ENCODE measurements at regions not wholly inside any gene's neighbourhood (a gene's known extent, or its start where the extent isn't known, plus 50 kb on each side); places are given as distances from the start of the nearest gene placed in this dataset.

GRCh38 chr10:29816801-29817558 lies 182.2 kb upstream of the SVIL start:
- Histone ChIP-seq H3K9ac (ENCODE audit: low read length) (no peak overlapping the region), H4K20me1 (ENCODE audit: control insufficient read depth, insufficient read depth, low read length, poor library complexity, severe bottlenecking) (no peaks in the 10 kb centered on the region), H3K36me3 (replicated peaks in 1 of 2; ENCODE audit: control extremely low read depth in 1 of 2, control insufficient read depth in 1 of 2, extremely low read depth in 1 of 2, insufficient read depth in 2 of 2, low read length in 1 of 2) (no peaks in the 10 kb centered on the region), H3K27me3 (replicated peaks in 1 of 4; ENCODE audit: control extremely low read depth in 1 of 4, control insufficient read depth in 3 of 4, insufficient read depth in 4 of 4, low read length in 3 of 4) (no peaks in the 10 kb centered on the region), H3K27ac (ENCODE audit: low read length in 2 of 2) (no peak overlapping the region), H3K9me3 (ENCODE audit: control extremely low read depth in 1 of 3, control insufficient read depth in 2 of 3, insufficient read depth in 1 of 3, low read length in 2 of 3) (peaks cover 0 to 7% (median 0%) of the 10 kb centered on the region in 3 donors), H2AFZ (ENCODE audit: insufficient read depth, low read depth, low read length, poor library complexity, severe bottlenecking) (no peak overlapping the region), H3K79me2 (ENCODE audit: control insufficient read depth, insufficient read depth, low read length) (no peaks in the 10 kb centered on the region), H3K4me2 (replicated peaks; ENCODE audit: low read depth, low read length, poor library complexity, severe bottlenecking) (no peak overlapping the region), H3K4me1 (ENCODE audit: control insufficient read depth in 2 of 2, insufficient read depth in 2 of 2, low read length in 2 of 2) (no peaks in the 10 kb centered on the region), H3K4me3 (ENCODE audit: control extremely low read depth in 1 of 5, extremely low read depth in 1 of 5, insufficient read depth in 1 of 5, low read depth in 2 of 5, low read length in 4 of 5) (no peak overlapping the region)
- TF ChIP-seq, protein P1, sequence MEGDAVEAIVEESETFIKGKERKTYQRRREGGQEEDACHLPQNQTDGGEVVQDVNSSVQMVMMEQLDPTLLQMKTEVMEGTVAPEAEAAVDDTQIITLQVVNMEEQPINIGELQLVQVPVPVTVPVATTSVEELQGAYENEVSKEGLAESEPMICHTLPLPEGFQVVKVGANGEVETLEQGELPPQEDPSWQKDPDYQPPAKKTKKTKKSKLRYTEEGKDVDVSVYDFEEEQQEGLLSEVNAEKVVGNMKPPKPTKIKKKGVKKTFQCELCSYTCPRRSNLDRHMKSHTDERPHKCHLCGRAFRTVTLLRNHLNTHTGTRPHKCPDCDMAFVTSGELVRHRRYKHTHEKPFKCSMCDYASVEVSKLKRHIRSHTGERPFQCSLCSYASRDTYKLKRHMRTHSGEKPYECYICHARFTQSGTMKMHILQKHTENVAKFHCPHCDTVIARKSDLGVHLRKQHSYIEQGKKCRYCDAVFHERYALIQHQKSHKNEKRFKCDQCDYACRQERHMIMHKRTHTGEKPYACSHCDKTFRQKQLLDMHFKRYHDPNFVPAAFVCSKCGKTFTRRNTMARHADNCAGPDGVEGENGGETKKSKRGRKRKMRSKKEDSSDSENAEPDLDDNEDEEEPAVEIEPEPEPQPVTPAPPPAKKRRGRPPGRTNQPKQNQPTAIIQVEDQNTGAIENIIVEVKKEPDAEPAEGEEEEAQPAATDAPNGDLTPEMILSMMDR (IDR thresholded peaks at IDR 0.05): no peak
- TF ChIP-seq EZH2 (IDR thresholded peaks at IDR 0.05; ENCODE audit: borderline replicate concordance, insufficient read depth, low read depth, low read length, poor library complexity, severe bottlenecking): no peak
- no peaks in the 10 kb centered on the region for H3K4me1 Mint-ChIP-seq
- 94% methylated on average over 13 of the region's 14 CpGs for WGBS (ENCODE audit: insufficient coverage)
- no peak for ATAC-seq (ENCODE audit: low read depth)
- no peak for DNase-seq
- no peak overlapping the region for H3K27ac Mint-ChIP-seq
- no peak overlapping the region for H3K4me3 Mint-ChIP-seq
- CTCF ChIA-PET: no interaction called here
- POLR2A ChIA-PET: no interaction called here
- intact Hi-C loops (cut with micrococcal nuclease): no loop called here
- no peaks in the 10 kb centered on the region for H3K27me3 Mint-ChIP-seq
- no peaks in the 10 kb centered on the region for H3K9me3 Mint-ChIP-seq (ENCODE audit: insufficient read depth)

DNA sequence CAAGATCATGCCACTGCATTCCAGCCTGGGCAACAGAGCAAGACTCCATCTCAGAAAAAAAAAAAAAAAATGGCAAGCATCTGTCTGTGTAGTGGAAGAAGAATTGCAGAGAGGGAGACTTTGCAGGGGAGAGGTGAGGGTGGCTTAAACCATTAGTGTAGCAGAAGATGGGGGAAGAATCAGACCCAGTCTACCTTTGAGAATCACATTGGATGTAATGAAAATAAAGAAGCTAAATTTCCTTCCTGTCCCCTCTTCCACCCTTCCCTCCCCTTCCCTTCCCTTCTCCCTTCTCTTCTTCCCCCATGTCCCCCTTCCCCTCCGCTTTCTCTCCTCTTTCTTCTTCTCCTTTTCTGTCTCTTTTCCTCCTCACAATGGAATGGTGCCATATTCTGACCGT lies 180.8 kb upstream of the SVIL start:
- intact Hi-C loops (cut with micrococcal nuclease): no loop called here
- no peaks in the 10 kb centered on the region for H4K20me1 ChIP-seq (ENCODE audit: control insufficient read depth, insufficient read depth, low read length, poor library complexity, severe bottlenecking)
- H3K4me1 ChIP-seq (ENCODE audit: control insufficient read depth in 2 of 2, insufficient read depth in 2 of 2, low read length in 2 of 2): no peaks in the 10 kb centered on the region
- WGBS (ENCODE audit: insufficient coverage): no CpG with 5 or more reads among the region's 2 CpGs
- H3K4me3 Mint-ChIP-seq: no peak overlapping the region
- H3K9me3 Mint-ChIP-seq (ENCODE audit: insufficient read depth): no peaks in the 10 kb centered on the region
- ChIA-PET POLR2A (no interaction called here), CTCF (no interaction called here)
- no peaks in the 10 kb centered on the region for H3K79me2 ChIP-seq (ENCODE audit: control insufficient read depth, insufficient read depth, low read length)
- H3K27me3 ChIP-seq (replicated peaks in 1 of 4; ENCODE audit: control extremely low read depth in 1 of 4, control insufficient read depth in 3 of 4, insufficient read depth in 4 of 4, low read length in 3 of 4): no peaks in the 10 kb centered on the region
- no peak overlapping the region for H3K9ac ChIP-seq (ENCODE audit: low read length)
- H3K36me3 ChIP-seq (replicated peaks in 1 of 2; ENCODE audit: control extremely low read depth in 1 of 2, control insufficient read depth in 1 of 2, extremely low read depth in 1 of 2, insufficient read depth in 2 of 2, low read length in 1 of 2): no peaks in the 10 kb centered on the region
- TF ChIP-seq, protein P1 (IDR thresholded peaks at IDR 0.05): no peak
- no peak for TF ChIP-seq EZH2 (IDR thresholded peaks at IDR 0.05; ENCODE audit: borderline replicate concordance, insufficient read depth, low read depth, low read length, poor library complexity, severe bottlenecking)
- H3K27me3 Mint-ChIP-seq: peaks cover 8% of the 10 kb centered on the region
- ATAC-seq (ENCODE audit: low read depth) (no peak), DNase-seq (no peak)
- no peak overlapping the region for H3K27ac ChIP-seq (ENCODE audit: low read length in 2 of 2)
- peaks cover 0 to 3% (median 0%) of the 10 kb centered on the region in 3 donors for H3K9me3 ChIP-seq (ENCODE audit: control extremely low read depth in 1 of 3, control insufficient read depth in 2 of 3, insufficient read depth in 1 of 3, low read length in 2 of 3)
- H3K4me1 Mint-ChIP-seq: no peaks in the 10 kb centered on the region
- no peak overlapping the region for H2AFZ ChIP-seq (ENCODE audit: insufficient read depth, low read depth, low read length, poor library complexity, severe bottlenecking)
- H3K27ac Mint-ChIP-seq: no peak overlapping the region
- no peak overlapping the region for H3K4me2 ChIP-seq (replicated peaks; ENCODE audit: low read depth, low read length, poor library complexity, severe bottlenecking)
- H3K4me3 ChIP-seq (ENCODE audit: control extremely low read depth in 1 of 5, extremely low read depth in 1 of 5, insufficient read depth in 1 of 5, low read depth in 2 of 5, low read length in 4 of 5): no peak overlapping the region

Data from B cell (primary cell).